ENCODE measurements at regions not wholly inside any gene's neighbourhood (a gene's known extent, or its start where the extent isn't known, plus 50 kb on each side); places are given as distances from the start of the nearest gene placed in this dataset.
"Not testable (repeated sequence)": the region's sequence is repeated elsewhere in the genome, so short reads cannot be mapped to it uniquely, and the experiment has no call there.

DNA sequence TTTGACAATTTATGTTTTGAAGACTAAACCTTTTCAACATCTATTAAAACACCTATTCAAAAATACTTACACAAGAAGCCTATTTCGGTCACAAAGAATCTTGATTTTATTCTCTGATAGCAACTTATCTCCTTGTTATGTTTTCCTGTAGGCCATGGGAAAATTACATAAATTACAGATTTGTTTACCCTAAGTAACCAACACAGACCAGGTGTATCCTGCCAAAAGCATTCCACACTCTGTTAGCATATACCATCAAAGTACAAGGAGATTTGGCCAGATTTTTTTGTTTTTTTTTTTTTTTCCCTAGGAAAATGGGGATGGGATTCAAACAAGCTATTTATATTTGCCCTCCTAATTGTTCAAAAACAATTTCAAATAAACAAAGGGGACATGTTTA lies 497.9 kb upstream of the MAGEB18 start:
- no peak for DNase-seq (ENCODE audit: low spot score)

DNA sequence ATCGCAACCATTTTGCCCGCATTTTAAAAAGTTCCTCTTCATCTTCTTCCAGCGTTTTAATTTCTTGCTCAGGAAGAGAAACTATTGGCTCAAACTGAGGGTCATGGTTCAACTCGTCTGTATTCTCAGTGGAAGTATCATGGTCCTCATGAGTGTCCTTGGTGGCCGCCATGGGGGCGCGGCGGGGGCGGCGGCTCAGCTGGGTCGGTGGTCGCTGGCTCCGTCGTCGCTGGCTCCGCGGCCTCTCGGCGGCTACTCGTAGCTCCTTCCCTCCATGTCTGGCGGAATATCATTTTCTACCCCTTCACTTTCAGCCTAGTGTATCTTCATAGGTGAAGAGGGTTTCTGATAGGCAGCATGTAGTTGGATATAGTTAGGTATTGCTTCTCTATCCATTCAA lies 492.0 kb upstream of the MAGEB18 start:
- DNase-seq (ENCODE audit: low spot score), result no peak

DNA sequence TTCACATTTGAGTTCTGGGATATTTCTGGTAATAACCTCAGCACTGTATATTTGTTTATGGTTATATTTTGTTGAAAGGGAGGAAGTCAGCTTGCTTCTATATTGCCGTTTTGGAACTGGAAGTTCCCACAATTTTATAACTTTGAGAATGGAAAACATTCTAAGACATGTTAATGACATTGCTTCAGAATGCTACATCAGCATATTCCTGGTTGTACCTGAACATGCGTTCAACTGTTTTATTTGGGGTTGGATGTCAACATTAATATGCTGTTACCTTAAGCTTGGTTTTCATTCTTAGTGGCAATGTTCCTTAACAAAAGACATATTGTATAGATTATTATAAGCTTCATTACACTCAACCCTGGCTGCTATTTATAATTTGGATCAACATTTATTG lies 489.4 kb upstream of the MAGEB18 start:
- no peak for DNase-seq (ENCODE audit: low spot score)

DNA sequence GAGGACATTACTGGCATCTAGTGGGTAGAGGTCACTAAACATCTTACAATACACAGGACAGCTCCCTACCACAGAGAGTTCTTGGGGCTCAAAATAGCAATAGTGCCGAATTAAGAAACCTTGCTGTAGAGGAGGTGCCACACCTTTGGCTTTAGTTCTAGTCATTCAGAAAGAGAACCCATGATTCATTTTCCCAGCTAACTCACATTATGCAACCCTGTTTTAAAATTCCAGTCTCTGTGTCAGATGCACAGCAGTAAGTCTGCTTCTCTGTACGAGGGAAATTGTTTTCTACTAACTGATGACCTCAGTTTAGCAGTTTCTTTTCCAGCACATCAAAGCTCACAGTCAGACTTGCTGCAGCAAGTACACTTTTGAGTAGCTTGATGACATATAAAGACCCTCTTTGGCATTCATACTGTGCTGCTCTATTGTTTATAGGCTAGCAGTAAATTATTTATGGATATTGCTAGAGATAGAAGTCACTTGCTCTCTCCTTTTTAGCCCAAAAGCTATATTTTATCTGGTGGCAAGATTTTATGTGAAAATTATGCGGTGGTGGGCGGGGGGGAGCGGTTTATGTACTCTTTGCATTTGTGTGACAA lies 487.8 kb upstream of the MAGEB18 start:
- no peak for DNase-seq (ENCODE audit: low spot score)

DNA sequence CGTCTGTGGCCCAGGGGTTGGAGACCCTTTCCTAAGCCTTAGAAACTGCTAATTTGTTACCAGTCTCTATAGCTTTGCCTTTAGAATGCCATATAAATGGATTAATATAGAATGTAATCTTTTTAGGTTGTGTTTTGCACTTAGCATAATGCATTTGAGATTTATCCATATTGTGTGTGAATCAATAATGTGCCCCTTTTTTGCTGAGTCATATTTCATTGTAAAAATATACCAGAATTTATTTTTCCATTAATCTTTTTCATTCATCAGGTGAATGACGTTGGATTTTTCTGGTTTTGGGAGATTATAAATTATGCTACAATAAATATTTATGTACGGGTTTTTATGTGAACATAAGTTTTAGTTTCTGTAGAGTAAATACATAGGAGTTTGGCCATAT lies 478.8 kb upstream of the MAGEB18 start:
- DNase-seq (ENCODE audit: low spot score), result no peak

DNA sequence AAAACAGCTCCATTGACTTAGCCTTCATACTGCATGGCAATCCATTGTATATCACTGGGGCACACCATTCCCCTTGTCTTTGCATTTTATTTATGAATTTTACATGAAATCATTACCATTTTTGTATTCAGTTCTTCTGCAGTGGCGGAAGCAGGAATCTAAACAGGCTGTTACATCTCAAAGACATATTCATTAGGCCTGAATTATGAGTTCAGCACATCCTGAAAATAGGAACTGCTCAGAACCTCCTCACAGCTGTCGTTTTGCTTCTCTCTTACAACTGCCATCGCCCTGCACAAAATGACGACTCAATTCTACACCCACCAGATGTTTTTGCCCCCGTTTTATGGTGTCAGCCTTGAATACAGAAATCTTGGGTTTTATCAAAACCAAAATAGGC lies 474.4 kb upstream of the MAGEB18 start:
- no peak for DNase-seq (ENCODE audit: low spot score)

DNA sequence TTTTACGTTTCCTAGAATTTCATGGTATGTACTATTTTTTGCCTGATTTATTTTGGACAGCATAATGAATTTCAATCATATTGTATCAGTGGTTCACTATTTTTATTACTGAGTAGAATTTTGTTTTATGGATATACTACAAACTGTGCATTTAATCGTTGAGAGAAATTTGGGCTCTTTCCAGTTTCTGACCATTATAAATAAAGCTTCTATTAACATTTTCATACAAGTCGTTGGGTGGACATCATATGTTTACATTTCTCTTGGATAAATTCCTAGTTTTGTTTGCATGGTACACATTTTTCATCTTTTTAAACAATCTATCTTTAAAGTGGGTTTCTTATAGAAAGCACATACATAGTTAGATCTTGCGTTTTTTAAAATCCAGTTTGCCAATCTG lies 472.7 kb upstream of the MAGEB18 start:
- no peak for DNase-seq (ENCODE audit: low spot score)

DNA sequence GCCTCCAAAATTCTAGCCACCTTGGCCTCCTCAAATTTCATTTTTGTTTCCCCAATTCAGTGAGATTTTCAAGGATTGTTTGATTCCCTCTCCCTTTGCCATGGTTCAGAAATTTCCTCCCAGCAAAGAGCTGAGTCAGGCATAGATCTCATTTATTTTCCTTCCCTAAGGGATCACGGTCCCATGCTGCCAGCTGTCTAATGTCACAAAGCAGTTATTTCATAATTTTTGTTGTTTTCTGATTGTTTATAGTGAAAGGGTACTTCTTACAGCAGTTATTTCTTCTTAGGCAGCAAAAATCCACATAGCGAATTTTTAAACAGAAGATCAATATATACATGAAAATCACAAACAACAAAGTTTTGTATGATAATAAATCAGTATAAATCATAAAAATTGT lies 470.5 kb upstream of the MAGEB18 start:
- no peak for DNase-seq (ENCODE audit: low spot score)

DNA sequence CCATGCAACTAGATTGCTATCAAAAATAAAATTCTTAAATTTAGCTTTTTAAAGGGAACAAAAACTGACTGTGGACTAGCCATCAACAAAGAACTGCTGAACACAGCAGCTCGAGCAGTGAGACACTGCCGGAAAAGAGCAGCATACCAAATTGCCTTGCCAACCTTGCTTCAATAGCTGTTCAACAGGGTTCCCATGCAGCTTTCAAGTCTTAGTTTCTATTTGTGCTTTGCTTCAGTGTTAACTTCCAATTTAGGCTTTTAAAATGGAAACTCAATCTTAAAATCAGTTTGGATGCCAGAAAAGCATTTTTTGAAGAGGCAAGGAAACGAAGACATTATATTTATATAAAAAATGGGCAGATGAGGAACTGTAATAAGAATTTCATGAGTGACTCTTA lies 463.4 kb upstream of the MAGEB18 start:
- no peak for DNase-seq (ENCODE audit: low spot score)

DNA sequence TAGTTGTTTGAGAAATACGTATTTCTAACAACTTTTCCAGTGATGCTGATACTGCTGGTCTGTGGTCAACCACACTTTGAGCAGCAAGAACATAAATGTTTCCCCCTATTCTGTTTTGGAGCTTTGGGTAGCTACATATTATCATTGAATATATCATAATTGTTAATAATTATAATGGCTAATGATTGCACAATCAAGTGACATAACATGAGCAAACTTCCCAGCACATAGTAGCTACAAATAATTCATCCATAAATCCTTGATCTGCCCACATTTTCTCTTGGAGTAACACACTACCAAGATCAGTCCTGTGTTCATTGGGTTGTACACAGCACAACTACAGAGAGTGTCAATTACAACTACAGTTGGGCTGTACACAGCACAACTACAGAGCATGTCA lies 436.3 kb upstream of the MAGEB18 start:
- no peak for DNase-seq (ENCODE audit: low spot score)

DNA sequence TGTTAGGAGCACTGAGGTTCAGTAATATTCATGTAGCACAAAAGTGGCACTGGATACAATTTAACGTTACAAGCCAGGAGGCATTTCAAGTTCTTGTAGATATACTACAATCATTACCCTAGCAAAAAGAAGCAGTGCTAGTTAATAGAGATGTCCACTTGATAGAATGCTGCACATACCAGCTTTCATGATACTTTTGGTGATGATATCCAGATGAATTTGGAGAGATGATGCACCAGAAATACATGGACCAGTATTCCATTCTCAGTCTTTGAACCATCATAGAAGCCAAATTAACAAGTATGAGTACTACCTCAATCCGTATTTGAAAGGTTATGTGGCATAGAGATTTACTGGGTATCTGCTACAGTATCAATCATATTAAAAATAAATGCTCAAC lies 421.0 kb upstream of the MAGEB18 start:
- DNase-seq (ENCODE audit: low spot score), result no peak

DNA sequence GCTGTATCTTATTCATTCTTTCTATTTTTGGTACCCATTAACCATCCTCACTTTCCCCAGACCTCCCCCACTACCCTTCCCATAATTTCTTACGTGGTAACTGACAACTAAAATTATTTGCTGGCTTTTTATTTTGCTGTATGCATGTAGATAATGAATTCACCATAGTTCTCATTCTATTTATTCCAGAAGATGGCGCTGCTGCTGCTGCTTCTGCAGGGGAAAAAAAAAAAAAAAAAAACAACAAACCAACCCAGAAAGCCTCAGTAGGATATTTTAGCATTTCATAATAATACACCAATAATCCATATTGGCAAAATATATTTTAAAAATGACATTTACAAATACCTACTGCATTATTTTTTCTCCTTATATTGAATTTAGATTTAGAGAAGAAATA lies 416.6 kb upstream of the MAGEB18 start:
- DNase-seq (ENCODE audit: low spot score), result peak; percentile 47

DNA sequence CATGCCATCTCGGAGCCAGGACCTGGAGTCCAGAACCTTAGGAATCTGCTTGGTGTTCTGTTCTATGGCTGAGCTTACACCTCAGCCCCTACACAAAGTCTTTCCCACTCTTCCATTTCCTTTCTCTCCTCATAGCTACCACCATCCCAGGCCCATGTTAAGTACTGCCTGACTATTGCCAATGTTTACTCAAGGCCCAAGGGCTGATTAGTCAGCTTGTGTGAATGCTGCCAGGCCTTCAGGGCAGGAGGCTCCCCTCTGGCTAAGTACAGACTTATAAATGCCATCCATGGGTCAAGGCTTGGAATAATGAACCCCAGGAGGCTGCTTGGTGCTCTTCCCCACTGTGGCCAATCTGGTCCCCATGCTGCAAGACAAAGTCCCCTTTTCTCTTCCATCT lies 411.6 kb upstream of the MAGEB18 start:
- no peak for DNase-seq (ENCODE audit: low spot score)

DNA sequence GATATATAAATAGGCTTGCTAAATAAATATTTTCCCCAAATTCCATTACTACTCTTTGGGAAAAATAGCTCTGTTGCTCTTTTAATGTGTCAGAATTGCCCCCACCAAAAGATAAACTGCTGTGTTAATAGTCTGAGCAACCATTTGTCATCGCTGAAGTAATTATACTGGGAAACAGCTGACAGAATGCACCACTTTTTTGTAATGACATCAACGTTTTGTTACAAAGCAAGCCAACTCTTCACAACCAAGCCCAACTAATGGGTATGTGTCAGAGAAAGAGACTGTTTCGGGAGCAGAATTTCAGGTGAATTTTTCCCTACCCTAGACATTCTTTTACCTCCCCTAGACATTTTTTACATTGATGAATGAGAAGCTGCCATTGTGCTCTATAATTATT lies 405.0 kb upstream of the MAGEB18 start:
- peak; percentile 41 for DNase-seq (ENCODE audit: low spot score)

DNA sequence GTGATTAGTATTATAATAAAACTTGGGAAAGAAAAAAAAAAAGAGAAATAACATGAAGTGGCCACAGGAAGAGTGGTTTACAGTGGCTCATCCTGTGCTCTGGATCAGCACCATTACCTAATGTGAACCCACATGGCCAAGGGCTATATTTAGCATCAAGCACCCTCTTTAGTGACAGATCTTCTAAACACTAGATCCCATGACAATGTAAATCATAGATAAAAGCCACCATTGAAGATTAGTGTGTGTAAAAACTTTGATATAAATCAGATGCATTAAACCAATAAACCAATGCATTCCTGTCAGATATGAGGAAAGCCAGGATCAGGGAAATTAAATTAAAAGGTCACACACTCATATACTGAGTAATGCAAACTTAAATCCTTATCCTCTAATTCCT lies 400.6 kb upstream of the MAGEB18 start:
- no peak for DNase-seq (ENCODE audit: low spot score)

DNA sequence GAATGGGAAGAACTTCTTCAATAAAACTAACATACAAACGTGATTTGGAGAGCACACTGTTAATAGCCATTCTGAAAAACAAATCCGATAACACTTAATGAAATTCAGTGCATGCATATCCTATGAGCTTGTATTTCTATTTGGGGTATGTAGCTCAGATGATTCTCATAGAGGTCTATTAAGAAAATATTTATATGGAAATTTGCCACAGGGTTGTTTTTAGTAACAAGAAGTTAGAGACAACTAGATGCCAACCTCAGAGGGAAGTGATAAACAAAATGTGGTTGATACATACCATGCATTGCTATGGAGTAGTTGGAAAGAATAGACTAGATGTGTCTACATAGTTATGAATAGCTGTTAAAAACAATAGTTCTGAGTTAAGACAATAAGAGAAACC lies 395.8 kb upstream of the MAGEB18 start:
- DNase-seq (ENCODE audit: low spot score), result no peak

DNA sequence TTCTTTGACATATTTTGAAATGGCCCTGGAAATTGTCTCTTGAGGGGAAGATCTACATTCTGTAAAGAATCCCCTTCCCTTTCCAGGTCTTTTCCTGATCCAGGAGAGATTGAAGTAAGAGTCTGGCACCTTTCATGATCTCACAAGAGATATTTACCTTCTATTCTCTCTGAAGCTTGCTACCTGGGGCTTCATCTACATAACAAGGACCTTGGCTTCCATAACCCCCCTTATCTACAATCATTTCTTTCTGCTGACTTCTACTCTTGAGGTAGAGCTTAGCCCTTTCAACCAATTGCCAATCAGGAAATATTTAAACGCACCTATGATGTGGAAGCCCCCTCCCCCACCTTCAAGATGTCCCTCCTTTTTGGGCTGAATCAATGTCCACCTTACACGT lies 383.7 kb upstream of the MAGEB18 start:
- no peak for DNase-seq (ENCODE audit: low spot score)

DNA sequence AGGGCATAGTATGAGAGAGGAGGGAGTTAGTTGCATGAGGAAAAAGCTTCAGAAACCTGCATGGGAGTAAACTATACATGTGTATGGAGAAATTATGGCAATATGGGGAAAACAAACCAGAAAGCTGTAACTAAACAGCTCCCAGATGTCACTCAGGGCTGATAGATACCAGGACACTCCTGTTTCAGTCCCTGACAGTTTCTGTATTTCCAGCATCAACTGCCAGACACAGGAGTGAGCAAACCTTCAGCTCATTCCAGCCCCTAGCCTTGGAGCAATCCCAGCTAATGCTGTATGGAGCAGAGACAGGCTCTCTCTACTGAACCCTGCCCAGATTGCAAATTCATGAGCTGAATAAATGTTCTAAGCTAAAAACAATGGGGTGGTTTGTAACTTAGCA lies 382.9 kb upstream of the MAGEB18 start:
- DNase-seq (ENCODE audit: low spot score), result no peak

DNA sequence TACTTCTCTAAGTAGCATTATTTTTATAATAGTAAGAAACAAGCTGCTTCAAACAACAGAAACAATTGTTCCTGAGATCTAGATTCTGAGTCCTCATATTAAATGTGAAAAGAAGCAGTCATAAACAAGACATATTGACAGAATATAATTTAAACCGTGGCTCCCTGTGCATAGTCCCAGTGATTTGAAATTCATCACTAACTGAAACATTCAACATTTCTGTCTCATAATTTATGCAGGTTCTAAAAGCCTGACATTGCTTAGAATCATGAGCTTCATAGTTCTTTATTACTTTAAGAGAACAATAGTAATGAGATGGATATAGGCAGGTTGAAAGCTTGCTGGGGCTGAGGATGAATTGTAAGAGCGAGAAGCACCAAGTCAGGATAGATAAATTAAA lies 375.5 kb upstream of the MAGEB18 start:
- no peak for DNase-seq (ENCODE audit: low spot score)

DNA sequence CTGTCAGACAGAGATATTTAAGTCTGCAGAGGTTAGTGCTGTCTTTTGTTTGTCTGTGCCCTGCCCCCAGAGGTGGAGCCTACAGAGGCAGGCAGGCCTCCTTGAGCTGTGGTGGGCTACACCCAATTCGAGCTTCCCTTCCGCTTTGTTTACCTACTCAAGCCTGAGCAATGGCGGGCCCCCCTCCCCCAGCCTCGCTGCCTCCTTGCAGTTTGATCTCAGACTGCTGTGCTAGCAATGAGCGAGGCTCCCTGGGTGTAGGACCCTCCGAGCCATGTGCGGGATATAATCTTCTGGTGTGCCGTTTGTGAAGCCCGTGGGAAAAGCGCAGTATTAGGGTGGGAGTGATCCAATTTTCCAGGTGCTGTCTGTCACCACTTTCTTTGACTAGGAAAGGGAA lies 366.3 kb upstream of the MAGEB18 start:
- DNase-seq (ENCODE audit: low spot score), result not testable (repeated sequence)

DNA sequence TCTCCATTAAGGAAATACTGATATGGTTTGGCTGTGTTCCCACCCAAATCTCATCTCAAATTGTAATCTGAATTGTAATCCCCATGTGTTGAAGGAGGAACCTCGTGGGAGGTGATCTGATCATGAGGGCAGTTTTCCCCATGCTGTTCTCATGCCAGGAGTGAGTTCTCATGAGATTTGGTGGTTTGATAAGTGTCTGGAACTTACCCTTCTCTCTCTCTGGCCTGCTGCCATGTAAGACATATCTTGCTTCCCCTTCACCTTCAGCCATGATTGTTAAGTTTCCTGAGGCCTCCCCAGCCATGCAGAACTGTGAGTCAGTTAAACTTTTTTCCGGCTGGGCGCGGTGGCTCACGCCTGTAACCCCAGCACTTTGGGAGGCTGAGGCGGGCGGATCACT lies 340.3 kb upstream of the MAGEB18 start:
- not testable (repeated sequence) for DNase-seq (ENCODE audit: low spot score)

DNA sequence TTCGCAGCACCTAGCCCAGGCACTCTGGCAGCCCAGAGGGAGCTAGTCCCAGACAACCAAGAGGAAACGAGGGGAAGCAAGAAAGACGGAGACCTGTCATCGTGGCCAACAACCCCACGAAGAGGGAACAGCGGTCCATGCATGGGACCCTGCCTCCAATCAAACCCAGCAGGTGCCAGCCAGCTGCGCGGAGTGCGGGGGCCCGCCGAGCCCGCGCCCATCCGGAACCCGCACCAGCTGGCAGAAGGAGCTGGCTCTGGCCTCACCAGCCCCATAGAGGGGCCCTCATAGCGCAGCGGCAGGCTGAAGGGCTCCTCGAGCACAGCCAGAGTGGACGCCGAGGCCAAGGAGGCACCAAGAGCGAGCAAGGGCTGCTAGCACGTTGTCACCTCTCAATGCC lies 332.4 kb upstream of the MAGEB18 start:
- no peak for DNase-seq (ENCODE audit: low spot score)

DNA sequence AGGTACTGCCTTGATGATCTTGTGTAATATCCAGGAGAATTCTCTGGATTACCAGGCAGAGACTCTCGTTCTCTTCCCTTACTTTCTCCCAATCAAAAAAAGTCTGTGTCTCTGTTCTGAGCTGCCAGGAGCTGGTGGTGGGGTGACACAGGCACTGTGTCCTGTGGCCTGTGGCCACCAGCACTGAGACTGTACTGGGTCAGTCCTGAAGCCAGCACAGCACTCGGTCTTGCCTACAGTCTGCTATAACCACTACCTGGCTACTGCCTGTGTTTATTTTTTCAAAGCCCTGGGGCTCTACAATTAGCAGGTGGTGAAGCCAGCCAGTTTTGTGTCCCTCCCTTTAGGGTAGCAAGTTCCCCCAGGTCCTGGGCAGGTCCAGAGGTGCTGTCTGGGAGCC lies 331.1 kb upstream of the MAGEB18 start:
- no peak for DNase-seq (ENCODE audit: low spot score)

DNA sequence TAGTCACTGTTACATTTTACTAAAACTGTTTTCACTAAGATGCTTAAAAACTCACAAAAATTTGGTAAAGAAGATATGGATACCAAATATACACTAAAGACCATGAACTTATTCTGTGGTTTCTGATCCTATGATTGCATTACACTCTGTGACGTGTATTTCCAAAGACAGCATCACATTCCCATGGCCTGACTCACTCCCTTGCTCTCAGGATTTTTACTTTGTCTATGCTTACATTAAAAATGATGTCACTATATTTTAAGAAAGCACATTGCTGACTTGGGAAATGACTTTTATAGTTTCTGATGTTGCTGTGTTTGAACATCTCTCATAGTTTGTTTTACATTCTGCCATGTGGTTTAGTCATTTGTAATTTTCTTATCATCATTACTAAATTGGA lies 327.9 kb upstream of the MAGEB18 start:
- peak; percentile 49 for DNase-seq (ENCODE audit: low spot score)

DNA sequence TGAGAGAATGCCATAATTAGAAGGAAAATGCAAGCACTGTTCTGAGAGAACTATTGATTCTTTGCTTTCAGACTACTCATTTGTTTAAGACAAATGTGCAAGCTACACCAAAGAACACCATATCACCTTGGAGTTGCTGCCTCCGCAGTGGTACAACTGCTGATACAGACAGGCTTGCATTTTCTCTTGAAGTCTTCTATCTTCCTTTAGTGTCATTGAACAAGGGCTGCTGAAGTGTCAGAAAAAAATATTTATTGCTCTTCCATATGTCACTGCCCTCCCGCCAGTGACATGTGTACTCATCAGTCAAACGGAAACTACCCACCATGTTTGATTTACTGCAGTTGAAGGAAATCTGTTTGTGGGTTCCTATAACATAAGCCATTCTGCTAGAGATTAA lies 318.3 kb upstream of the MAGEB18 start:
- DNase-seq (ENCODE audit: low spot score), result no peak

Data from RKO (cell line).